GM19351 (cell line): ENCODE measurements at regions not wholly inside any gene's neighbourhood (a gene's known extent, or its start where the extent isn't known, plus 50 kb on each side); places are given as distances from the start of the nearest gene placed in this dataset.

Source experiments
- ATAC-seq: cut with Tn5 transposase; IDR thresholded peaks from one replicate; pipeline ENCODE4 v1.9.1; 2021; ENCODE audit warnings: mild to moderate bottlenecking, moderate library complexity; ENCODE audit not compliant: unreplicated experiment

DNA sequence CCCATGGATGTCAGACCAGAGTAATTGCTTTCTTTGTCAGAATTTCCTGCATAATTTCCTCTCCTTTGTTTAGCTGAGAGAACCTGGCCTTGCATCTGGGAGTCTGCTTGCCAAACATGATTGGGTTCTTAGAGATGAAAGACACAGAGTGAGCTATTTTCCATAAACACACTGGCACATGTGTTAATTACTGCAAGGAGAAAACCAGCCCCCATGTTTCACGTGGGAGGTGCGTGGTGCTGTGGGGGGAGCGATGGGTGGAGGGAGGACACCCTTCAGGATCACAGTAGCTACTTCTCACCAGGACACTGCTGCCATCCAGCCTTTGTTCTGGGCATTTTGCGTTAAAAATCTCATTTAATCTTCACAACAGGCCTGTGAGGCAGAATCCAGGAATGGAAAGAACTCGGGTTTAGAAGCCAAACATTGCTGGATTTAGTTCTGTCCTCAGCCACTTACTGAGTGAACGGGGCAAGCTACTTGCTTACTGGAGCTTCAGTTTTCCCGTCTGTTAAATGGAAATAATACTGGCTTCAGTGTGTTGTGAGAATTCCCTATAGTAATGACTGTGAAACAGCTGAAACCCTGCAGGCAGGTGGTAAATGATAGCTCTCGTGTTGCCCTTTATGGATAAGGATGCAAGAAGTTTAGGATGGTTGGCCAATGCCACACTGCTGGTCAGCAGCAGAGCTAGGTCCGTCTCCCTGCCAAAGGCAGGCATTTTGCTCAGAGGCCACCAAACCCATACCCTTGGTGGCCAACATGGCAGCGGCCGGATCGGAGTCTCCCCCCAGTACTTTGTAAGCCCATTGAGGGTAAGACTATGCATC lies 100.1 kb upstream of the ASAP2 start:
- ATAC-seq, result no peak

DNA sequence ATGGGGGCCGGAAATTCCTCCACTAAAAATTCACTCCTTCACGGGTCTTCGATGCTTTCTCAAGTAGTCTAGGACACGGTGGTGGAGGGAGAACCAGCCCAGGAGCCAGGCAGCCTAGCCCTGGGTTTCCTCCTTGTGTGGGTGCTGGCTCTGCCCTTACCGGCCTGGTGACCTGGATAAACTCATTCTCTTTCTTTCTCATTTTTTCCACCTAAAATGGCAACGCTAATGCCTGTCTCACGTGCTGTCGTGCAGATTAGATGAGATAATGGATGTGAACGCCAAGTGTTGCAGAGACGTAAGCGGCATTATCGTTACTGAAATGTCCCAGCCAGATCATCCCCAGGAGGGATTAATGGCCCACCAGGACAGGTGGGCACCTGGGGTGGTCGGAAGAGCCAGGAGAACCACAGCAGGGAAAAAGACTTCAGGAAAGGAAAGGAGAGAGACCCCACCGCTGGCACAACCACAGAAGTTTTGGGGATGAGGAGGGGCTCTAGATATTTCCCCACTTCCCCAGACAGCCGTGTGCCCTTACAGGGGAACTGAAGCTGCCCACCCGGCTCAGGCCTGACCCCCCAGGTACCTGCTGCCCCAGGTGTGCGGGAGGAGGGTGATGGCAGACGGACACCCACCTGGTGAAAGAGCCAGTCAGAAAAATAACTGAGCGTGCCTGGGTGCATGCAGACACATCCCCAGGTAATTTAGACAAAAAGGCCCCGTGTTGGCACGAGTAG lies 100.8 kb upstream of the ASAP2 start:
- no peak for ATAC-seq

DNA sequence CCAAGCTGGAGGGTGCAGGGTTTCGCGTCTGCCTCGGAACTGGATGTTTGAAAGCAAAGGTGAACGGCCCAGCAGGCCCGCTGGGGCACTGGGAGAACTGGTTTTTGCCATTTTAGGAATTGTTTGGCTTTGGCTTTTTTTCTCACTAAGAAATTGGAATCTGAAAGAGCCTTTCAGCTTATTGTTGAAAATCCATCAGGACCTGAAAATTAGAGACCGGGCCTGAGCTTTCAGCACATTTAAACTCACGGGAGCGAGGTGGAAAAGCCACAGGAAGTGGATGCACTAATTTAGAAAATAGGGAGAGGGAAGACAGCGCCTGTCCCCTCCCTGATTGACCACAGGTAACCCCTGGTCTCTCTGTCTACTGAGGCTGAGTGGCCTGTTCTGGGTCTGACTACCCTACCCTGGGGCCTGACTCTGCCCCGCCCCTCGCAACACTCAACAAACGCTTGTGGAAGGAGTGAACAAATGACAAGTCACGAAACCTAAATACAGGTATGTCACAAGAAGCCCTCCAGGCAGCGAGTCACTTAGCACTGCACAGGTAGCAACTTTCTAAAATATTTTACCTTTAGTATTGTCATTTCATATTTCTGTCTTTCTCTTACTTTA lies 100.3 kb upstream of the MBOAT2 start:
- ATAC-seq, result no peak

DNA sequence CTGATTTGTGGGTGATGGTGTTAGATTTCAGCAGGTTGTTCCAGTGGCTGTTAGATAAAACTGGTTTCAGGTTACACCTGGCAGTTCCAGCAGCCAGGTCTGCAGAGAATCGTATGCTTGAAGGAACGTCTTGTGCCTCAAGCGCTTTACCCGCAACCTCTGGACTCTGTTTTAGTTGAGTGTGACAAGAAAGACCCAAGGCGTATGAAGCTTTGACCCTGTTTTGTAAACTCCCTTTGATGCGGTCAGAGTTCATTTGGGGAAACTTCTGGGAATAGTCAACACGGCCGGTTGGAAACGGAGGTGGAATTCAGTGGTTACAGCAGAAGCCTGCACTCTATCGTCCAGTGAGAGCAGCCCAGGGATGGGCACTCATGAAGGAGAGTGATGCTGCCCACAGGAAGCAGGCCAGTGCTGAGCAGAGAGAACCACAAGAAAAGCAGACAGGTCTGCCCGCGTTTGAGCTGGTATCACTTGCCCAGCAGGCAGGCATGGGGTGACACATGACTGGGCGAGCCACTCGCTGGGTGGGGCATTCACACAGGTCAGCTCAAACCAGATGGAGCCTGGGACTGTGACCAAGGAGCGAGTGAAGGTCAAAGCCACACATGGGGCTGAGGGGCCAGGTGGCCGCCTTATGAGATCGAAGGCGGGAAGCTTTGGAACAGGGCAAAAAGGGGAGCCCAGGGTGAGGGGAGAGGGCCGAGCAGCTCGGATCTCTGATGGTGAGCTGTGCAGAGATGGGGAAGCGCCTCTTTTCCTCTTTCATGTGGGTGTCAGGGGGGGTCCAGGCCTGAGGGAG lies 99.6 kb upstream of the MBOAT2 start:
- no peak for ATAC-seq

DNA sequence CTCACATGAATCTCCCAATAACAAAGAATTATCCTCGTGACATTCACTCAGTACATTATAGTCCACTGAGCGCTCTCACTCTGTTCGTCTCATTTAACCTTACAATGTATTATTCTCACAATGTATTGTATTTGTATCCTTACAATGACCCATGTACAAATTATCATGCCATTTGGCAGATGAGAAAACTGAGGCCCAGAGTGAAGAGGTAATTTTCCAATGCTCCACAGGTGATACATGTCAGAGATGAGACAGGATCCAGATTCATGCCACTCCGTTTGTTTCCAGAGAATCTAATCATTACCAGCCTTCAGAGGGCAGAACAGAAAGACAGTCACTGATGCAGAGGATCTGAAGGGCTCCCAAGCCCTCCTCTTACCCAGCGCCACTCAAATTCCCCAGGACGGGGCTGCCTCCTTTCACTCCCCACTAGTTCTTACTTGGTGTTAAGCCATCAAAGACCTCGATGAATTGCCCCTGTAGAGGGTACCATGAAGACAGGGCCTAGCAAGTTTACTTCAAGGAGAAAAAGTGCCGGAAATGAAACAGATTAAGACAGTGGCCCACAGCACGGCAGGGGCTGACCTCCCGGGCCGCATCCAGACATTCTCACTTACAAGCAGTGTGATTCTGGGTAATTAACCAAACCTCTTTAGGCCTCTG lies 98.4 kb upstream of the MBOAT2 start:
- ATAC-seq, result no peak

DNA sequence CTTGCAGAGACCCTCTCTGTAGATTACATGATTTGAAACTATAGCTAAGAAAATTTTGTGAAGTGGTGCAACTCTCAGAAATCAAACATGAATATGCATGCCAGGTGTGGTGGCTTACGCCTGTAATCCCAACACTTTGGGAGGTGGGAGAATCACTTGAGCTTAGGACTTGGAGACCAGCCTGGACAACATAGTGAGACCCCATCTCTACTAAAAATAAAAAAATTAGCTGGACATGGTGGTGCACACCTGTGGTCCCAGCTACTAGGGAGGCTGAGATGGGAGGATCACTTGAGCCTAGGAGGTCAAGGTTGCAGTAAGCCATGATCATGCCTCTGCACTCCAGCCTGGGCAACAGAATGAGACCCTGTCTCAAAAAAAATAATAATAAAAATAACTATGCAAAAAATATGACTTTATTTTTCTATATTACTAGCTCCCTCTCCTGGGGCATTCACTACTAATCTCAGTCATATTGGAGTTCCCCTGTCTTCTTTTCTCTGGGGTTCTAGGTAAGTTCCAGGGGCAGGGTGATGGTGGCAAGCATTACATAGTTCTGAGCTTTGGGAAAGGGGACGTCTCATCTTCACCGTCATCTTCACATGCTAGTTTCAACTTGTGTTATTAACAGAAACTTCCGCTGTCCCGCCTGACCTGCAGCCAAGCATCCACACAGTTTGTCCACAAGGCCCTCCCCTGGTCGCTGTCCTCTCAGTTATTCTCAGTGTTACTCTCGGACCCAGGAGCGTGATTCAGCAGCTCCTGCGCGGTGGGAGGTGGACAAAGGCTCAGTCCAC lies 96.8 kb upstream of the MBOAT2 start:
- ATAC-seq, result peak; percentile 59

DNA sequence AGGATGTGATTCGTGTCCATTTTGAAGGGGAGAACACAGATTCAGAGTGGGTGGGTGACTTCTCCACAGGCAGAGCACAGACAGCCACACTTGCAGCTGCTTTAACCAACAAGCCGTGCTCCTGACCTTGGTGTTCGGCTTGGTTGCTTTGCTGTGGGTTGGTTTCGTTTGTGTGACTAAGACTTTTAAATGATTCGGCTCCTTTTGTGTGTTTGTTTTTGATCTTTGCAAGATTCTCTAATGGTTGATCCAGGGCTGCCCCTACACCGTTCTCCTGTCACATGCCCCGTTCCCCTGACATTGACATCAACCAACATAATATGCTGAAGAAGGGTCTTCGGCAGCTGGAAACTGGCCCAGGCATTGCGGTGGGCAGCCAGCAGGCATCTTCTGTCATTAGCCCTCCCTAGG lies 95.9 kb upstream of the MBOAT2 start:
- peak; percentile 74 for ATAC-seq

DNA sequence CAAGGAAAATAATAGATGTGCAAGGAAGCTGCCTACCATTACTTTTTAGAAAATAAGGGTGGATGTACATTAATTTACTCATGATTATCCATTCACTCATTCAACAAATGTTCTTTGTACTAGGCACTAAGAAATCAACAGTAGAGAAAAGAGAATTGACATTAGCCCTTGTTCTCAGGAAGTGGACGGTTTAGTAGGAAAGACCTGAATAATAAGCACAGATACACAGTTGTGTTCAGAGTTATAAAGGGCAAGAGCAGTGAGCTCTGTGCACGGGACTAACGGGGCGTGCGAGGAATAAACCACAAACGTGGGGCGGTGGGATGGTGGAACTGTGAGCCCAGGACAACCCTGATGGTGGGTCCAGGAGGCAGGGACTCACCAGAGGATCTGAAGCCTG lies 94.4 kb upstream of the MBOAT2 start:
- ATAC-seq, result no peak

DNA sequence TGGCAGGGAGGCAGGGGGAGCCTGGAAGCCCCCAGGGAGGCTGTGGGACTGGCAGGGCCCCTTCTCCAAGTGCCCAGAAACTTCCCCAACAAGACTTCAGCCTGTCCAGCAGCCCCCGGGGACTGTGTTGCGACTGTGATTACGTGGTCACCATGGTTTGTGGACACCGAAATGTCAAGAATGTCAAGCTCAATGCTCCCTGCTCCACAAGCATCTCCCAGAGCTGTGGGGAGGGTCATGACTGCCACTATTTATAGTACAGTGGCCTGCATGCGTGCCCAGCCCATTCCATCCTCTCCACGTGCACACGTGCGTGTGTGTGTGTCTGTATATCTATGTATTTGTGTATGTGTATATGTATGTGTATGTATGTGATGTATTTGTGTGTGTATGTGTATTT lies 93.8 kb upstream of the MBOAT2 start:
- no peak for ATAC-seq

DNA sequence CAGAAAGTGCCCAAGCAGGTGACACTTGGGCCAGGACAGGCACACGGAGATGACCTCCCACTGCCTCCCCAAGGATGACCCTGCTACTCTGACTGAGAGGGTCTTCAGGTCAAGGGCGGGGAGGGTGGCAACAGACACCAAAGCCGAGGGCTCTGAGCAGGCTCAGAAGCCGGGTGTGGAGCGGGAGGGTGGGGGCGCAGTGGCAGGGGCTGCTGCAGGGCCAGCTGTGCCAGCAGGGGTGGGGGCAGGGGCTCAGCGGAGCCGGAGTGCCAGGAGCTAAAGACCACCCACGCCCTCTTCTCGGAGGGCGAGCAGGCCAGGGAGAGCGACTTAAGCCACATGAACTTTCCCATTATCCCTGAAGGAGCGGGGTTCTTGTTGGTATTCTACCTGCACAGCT lies 93.3 kb upstream of the MBOAT2 start:
- ATAC-seq, result no peak

DNA sequence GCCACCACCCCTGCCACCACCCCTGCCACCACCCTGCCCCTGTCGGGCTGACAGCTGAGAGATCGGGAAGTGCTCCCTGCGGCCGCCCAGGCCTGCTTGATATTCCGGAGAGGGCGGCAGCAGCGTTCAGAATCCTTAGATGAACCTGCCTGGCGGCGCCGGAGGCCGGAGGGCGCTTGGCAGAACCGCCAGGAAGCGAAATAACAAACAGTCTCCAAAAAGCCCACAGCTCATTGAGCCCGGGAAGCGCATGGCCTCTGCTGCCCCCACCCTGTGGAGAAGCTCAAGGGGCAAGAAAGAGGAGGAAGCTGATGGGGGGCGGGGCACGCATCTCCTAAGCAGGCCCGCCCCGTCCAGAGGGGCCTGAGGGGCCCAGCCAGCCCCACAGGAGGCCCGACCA lies 92.2 kb upstream of the MBOAT2 start:
- ATAC-seq, result no peak

DNA sequence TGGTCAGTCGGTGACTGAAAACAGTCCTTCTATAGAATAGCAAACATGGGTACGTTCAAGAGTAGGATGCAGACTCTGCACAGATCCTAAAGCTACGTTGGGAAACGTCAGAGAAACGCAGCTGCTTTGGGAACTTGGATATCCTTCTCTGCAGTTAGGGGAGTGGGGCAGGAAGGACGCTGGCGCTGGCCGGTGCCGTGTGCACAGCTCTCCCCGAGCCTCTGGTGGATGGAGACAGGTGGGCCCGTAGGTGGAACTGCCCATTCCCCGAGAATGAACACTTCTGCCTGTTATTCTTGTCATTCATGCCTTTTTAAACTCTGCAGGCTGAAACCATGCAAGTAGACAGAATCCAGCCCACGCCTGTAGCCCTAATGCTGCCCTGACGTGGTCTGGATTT lies 91.7 kb upstream of the MBOAT2 start:
- ATAC-seq, result no peak

DNA sequence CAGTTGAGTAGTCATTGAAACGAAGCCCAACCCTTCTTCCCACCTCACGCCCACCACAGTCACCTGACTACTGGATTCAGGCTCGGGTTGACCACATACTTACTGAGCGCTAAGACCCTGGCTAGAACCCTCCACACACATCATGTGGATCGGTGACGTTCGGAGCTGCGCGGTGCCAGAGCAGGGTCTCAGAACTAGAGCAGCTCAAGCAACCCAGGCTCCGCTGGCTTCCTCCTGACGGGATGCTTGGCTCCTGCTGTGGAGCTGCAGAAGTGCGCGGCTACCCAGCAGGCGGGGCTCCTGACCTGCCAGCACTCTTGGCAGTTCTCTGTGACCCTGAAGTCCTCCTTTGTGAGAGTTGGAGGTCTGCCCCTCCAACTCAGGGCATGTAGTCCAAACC lies 90.6 kb upstream of the MBOAT2 start:
- no peak for ATAC-seq

DNA sequence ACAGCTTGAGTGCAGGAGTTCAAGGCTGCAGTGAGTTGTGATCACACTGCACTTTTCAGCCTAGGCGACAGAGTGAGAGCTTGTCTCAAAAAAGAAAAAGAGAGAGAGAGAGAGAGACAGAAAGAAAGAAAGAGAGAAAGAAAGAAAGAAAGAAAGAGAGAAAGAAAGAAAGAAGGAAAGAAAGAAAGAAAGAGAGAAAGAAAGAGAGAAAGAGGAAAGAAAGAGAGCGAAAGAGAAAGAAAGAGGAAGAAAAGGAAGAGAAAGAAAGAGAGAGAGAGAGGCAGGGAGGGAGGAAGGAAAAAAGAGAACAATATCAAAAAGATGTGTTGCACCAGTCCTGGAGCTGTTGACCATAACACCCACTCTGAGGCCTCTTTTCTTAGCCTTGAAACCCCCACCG lies 89.8 kb upstream of the MBOAT2 start:
- ATAC-seq, result no peak

DNA sequence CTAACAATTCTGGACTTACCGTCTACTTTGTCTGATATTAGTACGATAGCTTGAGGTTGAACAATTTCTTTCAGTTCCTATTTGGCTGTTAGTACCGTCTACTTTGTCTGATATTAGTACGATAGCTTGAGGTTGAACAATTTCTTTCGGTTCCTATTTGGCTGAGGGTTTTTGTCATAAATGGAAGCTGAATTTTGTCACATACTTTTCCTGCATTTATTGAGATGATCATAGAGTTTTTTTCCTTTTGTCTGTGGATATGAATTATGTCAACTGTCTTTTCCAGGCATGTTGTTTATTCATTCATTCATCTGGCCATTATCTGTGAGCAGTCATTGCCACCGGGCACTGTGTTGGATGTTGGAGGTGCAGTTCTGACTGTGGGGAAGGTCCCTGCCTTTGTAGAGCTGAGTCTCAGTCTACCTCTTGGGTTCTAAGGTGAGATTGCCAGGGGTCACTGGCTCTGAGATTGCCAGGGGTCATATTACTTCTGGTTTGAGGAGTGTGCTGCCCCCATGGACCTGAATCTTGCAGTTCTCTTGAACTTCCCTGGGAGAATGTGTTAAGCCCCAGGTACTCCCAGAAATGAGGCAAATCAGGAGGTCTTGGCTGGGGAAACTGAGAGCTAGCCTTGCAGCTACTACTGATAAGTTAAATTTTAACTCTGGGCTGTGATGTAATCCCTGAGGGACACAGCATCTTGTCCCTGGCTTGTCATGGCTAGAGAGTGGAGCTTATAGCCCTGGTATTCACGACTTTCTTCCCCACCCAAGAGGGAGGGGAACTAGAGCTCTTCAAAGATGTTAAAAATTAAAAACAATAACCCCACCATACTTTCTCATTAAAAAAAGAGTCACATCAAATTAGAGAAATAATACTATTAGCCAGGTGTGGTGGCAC lies 89.1 kb upstream of the MBOAT2 start:
- ATAC-seq, result peak; percentile 95

DNA sequence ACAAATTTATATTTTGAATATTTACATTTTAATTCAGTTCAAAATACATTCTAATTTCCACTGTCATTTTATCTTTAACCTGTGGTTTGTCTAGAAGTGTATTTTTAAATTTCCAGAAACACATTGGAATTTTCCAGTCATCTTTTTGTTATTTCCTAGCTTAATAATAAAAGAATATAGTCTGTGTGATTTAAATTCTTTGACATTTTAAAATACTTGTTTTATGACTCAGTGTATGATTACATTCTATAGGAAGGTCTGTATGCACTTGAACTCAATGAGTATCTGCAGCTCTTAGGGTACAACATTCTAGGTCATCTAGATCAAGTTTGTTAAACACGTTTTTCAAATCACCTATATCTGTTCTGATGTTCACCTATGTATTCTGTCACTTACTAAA lies 88.3 kb upstream of the MBOAT2 start:
- ATAC-seq, result peak; percentile 11

DNA sequence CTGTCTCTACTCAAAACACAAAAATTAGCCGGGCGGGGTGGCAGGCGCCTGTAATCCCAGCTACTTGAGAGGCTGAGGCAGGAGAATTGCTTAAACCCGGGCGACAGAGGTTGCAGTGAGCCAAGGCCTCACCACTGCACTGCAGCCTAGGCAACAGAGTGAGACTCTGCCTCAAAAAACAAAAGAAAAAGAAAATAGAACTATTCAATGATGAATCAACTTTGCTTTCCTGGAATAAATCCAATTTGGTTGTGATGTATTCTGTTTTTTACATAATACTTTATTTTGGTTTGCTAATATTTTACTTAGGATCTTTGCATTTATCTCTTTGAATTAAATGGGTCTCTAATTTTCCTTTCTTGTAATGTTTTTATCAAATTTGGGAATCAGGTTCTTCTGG lies 86.3 kb upstream of the MBOAT2 start:
- no peak for ATAC-seq

DNA sequence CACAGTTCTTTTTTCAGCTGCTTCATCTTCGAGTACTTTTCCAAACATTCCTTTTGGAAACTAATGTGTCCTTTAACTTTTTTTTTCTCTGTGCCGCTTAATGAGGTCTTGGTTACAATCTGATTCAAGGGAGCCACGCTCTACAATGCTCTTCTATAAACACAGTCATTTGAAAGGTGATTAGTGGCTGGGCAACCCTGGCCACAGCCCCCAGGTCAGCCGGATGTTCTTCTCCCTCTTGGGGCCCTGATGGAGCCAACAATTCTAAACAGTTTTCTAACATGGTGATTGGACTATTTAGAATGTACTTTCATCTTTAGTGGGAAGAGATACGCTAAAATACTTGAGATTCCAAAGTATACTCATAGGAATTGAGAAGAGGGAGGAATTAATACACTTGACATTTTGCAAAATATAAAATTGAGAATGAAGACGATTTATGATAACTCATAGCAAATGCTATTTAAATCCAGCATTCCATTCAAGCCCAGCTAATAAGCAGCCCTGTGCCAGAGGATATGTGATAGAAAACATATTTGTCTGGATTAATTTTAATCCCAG lies 83.7 kb upstream of the MBOAT2 start:
- ATAC-seq, result no peak

DNA sequence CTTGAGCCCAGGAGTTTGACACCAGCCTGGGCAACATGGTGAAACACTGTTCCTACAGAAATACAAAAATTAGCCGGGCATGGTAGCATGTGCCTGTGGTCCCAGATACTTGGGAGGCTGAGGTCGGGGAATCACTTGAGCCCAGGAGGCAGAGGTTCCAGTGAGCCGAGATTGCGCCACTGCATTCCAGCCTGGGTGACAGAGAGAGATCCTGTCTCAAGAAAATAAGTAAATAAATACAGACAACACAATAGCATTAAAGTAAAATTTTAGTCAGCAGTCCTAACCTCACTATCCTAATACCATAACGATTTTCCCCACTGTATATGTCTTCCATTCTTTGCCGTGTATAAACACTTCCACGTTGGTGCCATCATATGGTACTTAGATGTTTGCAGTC lies 83.0 kb upstream of the MBOAT2 start:
- ATAC-seq, result no peak
